ENCODE measurements at regions not wholly inside any gene's neighbourhood (a gene's known extent, or its start where the extent isn't known, plus 50 kb on each side); places are given as distances from the start of the nearest gene placed in this dataset.

- no peaks in the 10 kb centered on the region for H3K27me3 ChIP-seq (ENCODE audit: control insufficient read depth, insufficient read depth, low read length)
- H3K36me3 ChIP-seq (ENCODE audit: insufficient read depth, low read length), result no peaks in the 10 kb centered on the region
- no peak overlapping the region for H3K4me2 ChIP-seq (ENCODE audit: low read length)
- peaks cover 23% of the 10 kb centered on the region for H3K4me1 ChIP-seq (ENCODE audit: control insufficient read depth, insufficient read depth, low read length)
- H3K9ac ChIP-seq (ENCODE audit: low read depth, low read length), result no peak overlapping the region
- H3K9me3 ChIP-seq (replicated peaks; ENCODE audit: low read length), result no peaks in the 10 kb centered on the region
- H3K4me3 ChIP-seq (ENCODE audit: low read length), result no peak overlapping the region
These were observed 214.9 kb upstream of the BTG1 start for GRCh38 chr12:92360543-92360942.

DNA sequence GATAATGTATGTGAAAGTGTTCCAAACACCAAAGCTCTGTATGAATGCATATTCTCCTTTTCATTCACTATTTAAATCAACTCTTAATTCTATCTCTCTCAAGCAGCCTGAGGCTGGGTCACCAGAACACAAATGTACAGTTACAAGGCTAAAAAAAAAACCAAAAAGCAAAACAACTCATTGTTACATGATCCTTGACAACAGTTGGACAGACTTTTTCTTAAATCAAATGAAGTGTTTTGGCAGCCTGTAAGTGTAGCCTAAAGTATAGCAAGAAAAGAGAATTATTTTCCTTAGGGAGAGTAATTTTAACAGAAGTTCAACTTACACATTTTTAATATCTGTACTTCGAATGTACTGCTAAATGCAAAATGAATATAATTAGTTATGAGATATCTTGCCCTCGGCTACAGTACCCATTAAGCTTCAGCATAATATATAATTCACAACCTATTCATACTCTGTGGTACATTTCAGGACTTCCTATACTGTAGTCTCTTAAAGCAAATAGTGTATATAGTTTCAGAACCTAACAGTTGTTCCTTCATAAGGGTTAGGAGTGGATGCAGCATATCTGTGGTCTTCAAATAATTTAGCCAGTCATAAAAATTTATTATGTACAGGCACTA, 214.0 kb upstream of the BTG1 start:
- Histone ChIP-seq H3K9me3 (replicated peaks; ENCODE audit: low read length) (no peaks in the 10 kb centered on the region), H3K9ac (ENCODE audit: low read depth, low read length) (no peak overlapping the region), H3K4me2 (ENCODE audit: low read length) (no peak overlapping the region), H3K36me3 (ENCODE audit: insufficient read depth, low read length) (no peaks in the 10 kb centered on the region), H3K4me3 (ENCODE audit: low read length) (no peak overlapping the region), H3K4me1 (ENCODE audit: control insufficient read depth, insufficient read depth, low read length) (peaks cover 23% of the 10 kb centered on the region), H3K27me3 (ENCODE audit: control insufficient read depth, insufficient read depth, low read length) (no peaks in the 10 kb centered on the region)

GRCh38 chr12:92357584-92358261, 212.1 kb upstream of the BTG1 start:
- H3K27me3 ChIP-seq (ENCODE audit: control insufficient read depth, insufficient read depth, low read length), result no peaks in the 10 kb centered on the region
- H3K9me3 ChIP-seq (replicated peaks; ENCODE audit: low read length), result no peaks in the 10 kb centered on the region
- H3K4me1 ChIP-seq (ENCODE audit: control insufficient read depth, insufficient read depth, low read length), result peaks cover 8% of the 10 kb centered on the region
- H3K9ac ChIP-seq (ENCODE audit: low read depth, low read length), result no peak overlapping the region
- no peak overlapping the region for H3K4me3 ChIP-seq (ENCODE audit: low read length)
- H3K36me3 ChIP-seq (ENCODE audit: insufficient read depth, low read length), result no peaks in the 10 kb centered on the region
- no peak overlapping the region for H3K4me2 ChIP-seq (ENCODE audit: low read length)

DNA sequence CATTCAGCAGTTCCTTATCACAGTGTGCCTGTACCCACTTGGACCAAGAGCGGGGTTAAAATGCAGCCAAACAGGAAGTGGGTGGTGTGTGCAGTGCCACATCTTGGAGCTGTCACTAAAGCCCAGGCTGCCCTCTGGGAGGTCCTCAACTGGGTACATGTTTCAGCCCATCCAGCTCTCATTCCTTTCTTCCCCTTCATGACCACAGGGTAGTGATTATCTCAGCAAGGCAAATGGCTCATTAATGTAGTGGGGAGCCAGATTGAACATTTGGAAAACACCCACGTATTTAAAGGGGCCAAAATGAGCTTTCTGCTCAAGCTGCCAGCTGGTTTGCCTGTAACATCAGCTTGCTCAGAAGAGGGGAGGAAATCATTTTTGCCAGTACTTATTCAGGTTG, 210.8 kb upstream of the BTG1 start:
- H3K36me3 ChIP-seq (ENCODE audit: insufficient read depth, low read length), result no peaks in the 10 kb centered on the region
- H3K4me2 ChIP-seq (ENCODE audit: low read length), result no peak overlapping the region
- H3K9me3 ChIP-seq (replicated peaks; ENCODE audit: low read length), result no peaks in the 10 kb centered on the region
- H3K4me3 ChIP-seq (ENCODE audit: low read length), result no peak overlapping the region
- no peak overlapping the region for H3K9ac ChIP-seq (ENCODE audit: low read depth, low read length)
- no peaks in the 10 kb centered on the region for H3K4me1 ChIP-seq (ENCODE audit: control insufficient read depth, insufficient read depth, low read length)
- no peaks in the 10 kb centered on the region for H3K27me3 ChIP-seq (ENCODE audit: control insufficient read depth, insufficient read depth, low read length)

GRCh38 chr12:92349635-92350034, 204.0 kb upstream of the BTG1 start:
- H3K4me2 ChIP-seq (ENCODE audit: low read length), result no peak overlapping the region
- H3K36me3 ChIP-seq (ENCODE audit: insufficient read depth, low read length), result no peaks in the 10 kb centered on the region
- H3K27me3 ChIP-seq (ENCODE audit: control insufficient read depth, insufficient read depth, low read length), result no peaks in the 10 kb centered on the region
- no peak overlapping the region for H3K9ac ChIP-seq (ENCODE audit: low read depth, low read length)
- H3K4me3 ChIP-seq (ENCODE audit: low read length), result no peak overlapping the region
- H3K9me3 ChIP-seq (replicated peaks; ENCODE audit: low read length), result no peaks in the 10 kb centered on the region
- H3K4me1 ChIP-seq (ENCODE audit: control insufficient read depth, insufficient read depth, low read length), result no peaks in the 10 kb centered on the region

DNA sequence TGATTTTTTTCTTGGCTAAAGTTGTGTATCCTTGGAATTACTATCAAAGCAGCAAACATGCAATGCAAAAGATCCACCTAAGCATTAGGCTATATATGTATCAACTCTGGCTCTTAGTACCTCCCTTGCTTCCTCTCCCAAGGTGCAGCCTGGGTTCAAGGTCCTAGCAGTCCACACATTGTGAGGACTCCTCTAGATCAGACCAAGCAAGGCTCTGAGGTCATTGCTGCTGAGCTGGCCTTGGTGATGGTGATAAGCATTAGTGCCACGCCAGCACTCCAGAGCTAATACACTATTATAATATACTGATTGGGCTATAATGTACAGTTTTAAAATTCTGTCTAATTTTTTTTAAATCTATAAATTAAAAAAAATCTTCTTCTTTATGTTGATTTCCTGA, 196.9 kb upstream of the BTG1 start:
- Histone ChIP-seq H3K4me3 (ENCODE audit: low read length) (no peak overlapping the region), H3K27me3 (ENCODE audit: control insufficient read depth, insufficient read depth, low read length) (no peaks in the 10 kb centered on the region)

DNA sequence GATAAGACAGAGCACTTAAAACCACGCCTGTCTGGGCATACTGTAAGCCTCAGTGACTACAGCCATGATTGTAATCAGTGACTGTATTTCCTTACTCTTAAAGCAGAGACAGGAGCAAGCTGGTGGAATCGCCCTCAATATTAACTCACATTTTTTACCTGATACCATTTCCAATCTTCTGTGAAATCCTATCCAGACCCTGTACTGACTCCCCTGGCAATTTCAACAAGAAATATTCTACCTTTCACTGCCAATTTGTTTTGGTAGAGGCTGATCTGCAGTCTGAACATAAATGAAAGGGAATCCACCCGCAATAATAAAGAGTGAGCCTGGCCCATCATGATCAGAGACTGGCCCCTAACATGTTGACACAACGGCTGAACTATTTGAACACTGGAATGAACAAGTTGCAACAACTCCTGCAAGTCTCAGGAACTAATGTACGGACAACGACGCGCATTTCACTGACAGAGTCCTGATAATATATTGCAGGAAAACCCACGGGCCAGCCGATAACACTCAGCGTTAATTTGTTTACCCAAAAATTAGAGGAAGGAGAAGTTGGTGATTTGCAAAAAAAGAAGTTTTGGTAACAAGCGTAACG, 195.5 kb upstream of the BTG1 start:
- no peaks in the 10 kb centered on the region for H3K36me3 ChIP-seq (ENCODE audit: insufficient read depth, low read length)
- H3K4me2 ChIP-seq (ENCODE audit: low read length), result no peak overlapping the region
- H3K4me1 ChIP-seq (ENCODE audit: control insufficient read depth, insufficient read depth, low read length), result no peaks in the 10 kb centered on the region
- H3K27me3 ChIP-seq (ENCODE audit: control insufficient read depth, insufficient read depth, low read length), result no peaks in the 10 kb centered on the region
- no peak overlapping the region for H3K4me3 ChIP-seq (ENCODE audit: low read length)
- H3K9ac ChIP-seq (ENCODE audit: low read depth, low read length), result no peak overlapping the region
- no peaks in the 10 kb centered on the region for H3K9me3 ChIP-seq (replicated peaks; ENCODE audit: low read length)

More for the DNA sequence above, 196.9 kb upstream of the BTG1 start:
- Histone ChIP-seq H3K9ac (ENCODE audit: low read depth, low read length) (no peak overlapping the region), H3K4me1 (ENCODE audit: control insufficient read depth, insufficient read depth, low read length) (no peaks in the 10 kb centered on the region), H3K9me3 (replicated peaks; ENCODE audit: low read length) (no peaks in the 10 kb centered on the region), H3K4me2 (ENCODE audit: low read length) (no peak overlapping the region), H3K36me3 (ENCODE audit: insufficient read depth, low read length) (no peaks in the 10 kb centered on the region)

DNA sequence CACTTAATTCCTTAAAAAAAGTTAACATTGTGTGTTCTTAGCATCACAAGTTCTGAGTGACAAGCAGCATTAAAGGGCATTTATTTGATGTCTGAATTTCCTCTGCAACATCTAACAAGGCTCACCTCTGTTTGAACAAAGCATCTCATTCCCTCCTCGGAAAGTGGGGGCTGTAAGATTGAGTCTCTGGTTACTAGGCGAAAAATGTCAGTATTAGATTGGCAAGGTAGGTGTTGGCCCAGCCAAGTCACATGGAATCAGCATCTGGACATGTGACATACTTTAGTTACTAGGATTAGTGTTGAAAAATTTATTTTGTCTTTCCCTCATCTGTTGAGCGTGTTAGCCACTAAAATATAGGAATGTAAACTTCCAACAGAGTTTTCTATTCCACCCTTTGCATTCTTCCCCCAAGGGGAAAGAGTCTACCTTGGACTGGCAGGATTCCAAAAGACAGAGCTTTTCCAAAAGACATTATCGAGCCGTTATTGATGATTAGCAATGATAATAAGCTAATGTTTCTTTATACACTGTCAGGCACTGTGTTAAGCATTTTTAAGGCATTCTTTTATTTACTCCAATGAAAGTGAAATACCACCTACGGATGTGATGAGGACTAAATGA, 194.9 kb upstream of the BTG1 start:
- H3K36me3 ChIP-seq (ENCODE audit: insufficient read depth, low read length), result no peaks in the 10 kb centered on the region
- no peaks in the 10 kb centered on the region for H3K9me3 ChIP-seq (replicated peaks; ENCODE audit: low read length)
- H3K4me3 ChIP-seq (ENCODE audit: low read length), result no peak overlapping the region
- H3K4me1 ChIP-seq (ENCODE audit: control insufficient read depth, insufficient read depth, low read length), result no peaks in the 10 kb centered on the region
- no peaks in the 10 kb centered on the region for H3K27me3 ChIP-seq (ENCODE audit: control insufficient read depth, insufficient read depth, low read length)
- H3K4me2 ChIP-seq (ENCODE audit: low read length), result no peak overlapping the region
- no peak overlapping the region for H3K9ac ChIP-seq (ENCODE audit: low read depth, low read length)

- Histone ChIP-seq H3K4me3 (ENCODE audit: low read length) (no peak overlapping the region), H3K9me3 (replicated peaks; ENCODE audit: low read length) (no peaks in the 10 kb centered on the region), H3K9ac (ENCODE audit: low read depth, low read length) (no peak overlapping the region), H3K4me1 (ENCODE audit: control insufficient read depth, insufficient read depth, low read length) (no peaks in the 10 kb centered on the region), H3K4me2 (ENCODE audit: low read length) (no peak overlapping the region), H3K36me3 (ENCODE audit: insufficient read depth, low read length) (no peaks in the 10 kb centered on the region), H3K27me3 (ENCODE audit: control insufficient read depth, insufficient read depth, low read length) (no peaks in the 10 kb centered on the region)
These were observed 194.4 kb upstream of the BTG1 start for GRCh38 chr12:92340003-92340402.

- Histone ChIP-seq H3K4me1 (ENCODE audit: control insufficient read depth, insufficient read depth, low read length) (no peaks in the 10 kb centered on the region), H3K27me3 (ENCODE audit: control insufficient read depth, insufficient read depth, low read length) (no peaks in the 10 kb centered on the region), H3K36me3 (ENCODE audit: insufficient read depth, low read length) (no peaks in the 10 kb centered on the region), H3K9ac (ENCODE audit: low read depth, low read length) (no peak overlapping the region), H3K9me3 (replicated peaks; ENCODE audit: low read length) (no peaks in the 10 kb centered on the region), H3K4me2 (ENCODE audit: low read length) (no peak overlapping the region), H3K4me3 (ENCODE audit: low read length) (no peak overlapping the region)
These were observed 193.7 kb upstream of the BTG1 start for GRCh38 chr12:92339198-92339821.

GRCh38 chr12:92338671-92339070, 193.0 kb upstream of the BTG1 start:
- Histone ChIP-seq H3K4me3 (ENCODE audit: low read length) (no peak overlapping the region), H3K4me2 (ENCODE audit: low read length) (no peak overlapping the region), H3K36me3 (ENCODE audit: insufficient read depth, low read length) (no peaks in the 10 kb centered on the region), H3K27me3 (ENCODE audit: control insufficient read depth, insufficient read depth, low read length) (no peaks in the 10 kb centered on the region), H3K4me1 (ENCODE audit: control insufficient read depth, insufficient read depth, low read length) (no peaks in the 10 kb centered on the region), H3K9me3 (replicated peaks; ENCODE audit: low read length) (no peaks in the 10 kb centered on the region), H3K9ac (ENCODE audit: low read depth, low read length) (no peak overlapping the region)

Data from skeletal muscle satellite cell (primary cell).